Uterus (tissue), 2 donors: ENCODE measurements at regions not wholly inside any gene's neighbourhood (a gene's known extent, or its start where the extent isn't known, plus 50 kb on each side); places are given as distances from the start of the nearest gene placed in this dataset.

Experiments
- POLR2A ChIP-seq, 2 donors: fragments of 450-650 bp; IDR thresholded peaks; one replicate each; pipeline ENCODE4 v1.6.1; 2016; ENCODE audit warnings: antibody characterized with exemption in 2 of 2, mild to moderate bottlenecking in 1 of 2, moderate library complexity in 1 of 2
- TF ChIP-seq, protein P1 (sequence below), 4 experiments: fragments of 200-600 bp in 2 of 4; fragments of 450-650 bp in 2 of 4; sonication (generic) in 2 of 4; IDR thresholded peaks; one replicate each; pipeline ENCODE4 v1.5.1; 2016 to 2019; ENCODE audit warnings: antibody characterized with exemption in 4 of 4, mild to moderate bottlenecking in 2 of 4, moderate library complexity in 1 of 4

DNA sequence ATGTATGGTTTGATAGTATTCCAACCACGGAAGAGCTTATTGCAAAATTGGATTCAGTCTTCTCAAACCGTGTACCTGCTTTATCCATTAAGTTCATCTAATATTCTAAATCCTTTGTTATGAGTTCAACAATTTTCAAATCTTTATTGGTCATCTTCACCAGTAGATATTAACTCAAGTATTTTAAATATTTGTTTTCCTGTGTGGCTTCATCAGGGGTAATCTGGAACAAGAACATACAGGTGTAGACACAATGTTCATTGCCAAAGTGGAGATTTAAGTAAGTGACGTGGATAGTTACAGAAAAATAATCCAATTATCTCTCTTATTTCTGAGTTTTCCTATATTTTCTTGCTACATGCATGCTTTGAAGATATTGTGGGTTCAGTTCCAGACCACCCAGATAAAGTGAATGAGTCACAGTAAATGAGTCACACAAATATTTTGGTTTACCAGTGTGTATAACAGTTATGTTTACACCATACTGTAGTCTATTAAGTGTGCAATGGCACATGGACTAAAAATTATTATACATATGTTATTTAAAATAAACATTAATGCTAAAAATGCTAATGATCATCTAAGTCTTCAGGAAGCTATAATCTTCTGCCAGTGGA is 429.0 kb upstream of the POT1 start:
- TF ChIP-seq, protein P1, sequence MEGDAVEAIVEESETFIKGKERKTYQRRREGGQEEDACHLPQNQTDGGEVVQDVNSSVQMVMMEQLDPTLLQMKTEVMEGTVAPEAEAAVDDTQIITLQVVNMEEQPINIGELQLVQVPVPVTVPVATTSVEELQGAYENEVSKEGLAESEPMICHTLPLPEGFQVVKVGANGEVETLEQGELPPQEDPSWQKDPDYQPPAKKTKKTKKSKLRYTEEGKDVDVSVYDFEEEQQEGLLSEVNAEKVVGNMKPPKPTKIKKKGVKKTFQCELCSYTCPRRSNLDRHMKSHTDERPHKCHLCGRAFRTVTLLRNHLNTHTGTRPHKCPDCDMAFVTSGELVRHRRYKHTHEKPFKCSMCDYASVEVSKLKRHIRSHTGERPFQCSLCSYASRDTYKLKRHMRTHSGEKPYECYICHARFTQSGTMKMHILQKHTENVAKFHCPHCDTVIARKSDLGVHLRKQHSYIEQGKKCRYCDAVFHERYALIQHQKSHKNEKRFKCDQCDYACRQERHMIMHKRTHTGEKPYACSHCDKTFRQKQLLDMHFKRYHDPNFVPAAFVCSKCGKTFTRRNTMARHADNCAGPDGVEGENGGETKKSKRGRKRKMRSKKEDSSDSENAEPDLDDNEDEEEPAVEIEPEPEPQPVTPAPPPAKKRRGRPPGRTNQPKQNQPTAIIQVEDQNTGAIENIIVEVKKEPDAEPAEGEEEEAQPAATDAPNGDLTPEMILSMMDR (IDR thresholded peaks at IDR 0.05) = no peak
- TF ChIP-seq POLR2A (IDR thresholded peaks at IDR 0.05) = no peak
